ENCODE measurements at regions not wholly inside any gene's neighbourhood (a gene's known extent, or its start where the extent isn't known, plus 50 kb on each side); places are given as distances from the start of the nearest gene placed in this dataset.

- TF ChIP-seq SRF (IDR thresholded peaks at IDR 0.05; ENCODE audit: low read depth, low read length) (no peak), TAF1 (IDR thresholded peaks at IDR 0.05; ENCODE audit: low read depth, low read length) (no peak), EP300 (IDR thresholded peaks at IDR 0.05; ENCODE audit: borderline replicate concordance in 1 of 2, low read depth in 2 of 2, low read length in 2 of 2) (no peak), BACH1 (IDR thresholded peaks at IDR 0.05; ENCODE audit: low read length) (no peak), CEBPB (IDR thresholded peaks at IDR 0.05; ENCODE audit: low read depth, low read length) (no peak), HDAC2 (IDR thresholded peaks at IDR 0.05; ENCODE audit: borderline replicate concordance in 1 of 2, low read depth in 2 of 2, low read length in 2 of 2) (no peak), CTCF (IDR thresholded peaks at IDR 0.05; ENCODE audit: control extremely low read depth in 1 of 3, insufficient read depth in 1 of 3, low read depth in 1 of 3, low read length in 3 of 3) (no peak), POLR2A (IDR thresholded peaks at IDR 0.05; ENCODE audit: control extremely low read depth in 1 of 2, low read depth in 2 of 2, low read length in 2 of 2) (no peak), SP1 (IDR thresholded peaks at IDR 0.05; ENCODE audit: low read depth, low read length) (no peak), YY1 (IDR thresholded peaks at IDR 0.05; ENCODE audit: low read depth, low read length) (no peak), ATF3 (IDR thresholded peaks at IDR 0.05; ENCODE audit: insufficient read depth, low read depth, low read length) (no peak), EZH2 (IDR thresholded peaks at IDR 0.05; ENCODE audit: low read depth, low read length, severe bottlenecking) (no peak), RXRA (IDR thresholded peaks at IDR 0.05; ENCODE audit: insufficient read depth, low read depth, low read length) (no peak), ATF2 (IDR thresholded peaks at IDR 0.05; ENCODE audit: low read length) (no peak)
These were observed 133.2 kb upstream of the ZNF618 start for GRCh38 chr9:113742878-113743277.
